ENCODE measurements at regions not wholly inside any gene's neighbourhood (a gene's known extent, or its start where the extent isn't known, plus 50 kb on each side); places are given as distances from the start of the nearest gene placed in this dataset.

DNA sequence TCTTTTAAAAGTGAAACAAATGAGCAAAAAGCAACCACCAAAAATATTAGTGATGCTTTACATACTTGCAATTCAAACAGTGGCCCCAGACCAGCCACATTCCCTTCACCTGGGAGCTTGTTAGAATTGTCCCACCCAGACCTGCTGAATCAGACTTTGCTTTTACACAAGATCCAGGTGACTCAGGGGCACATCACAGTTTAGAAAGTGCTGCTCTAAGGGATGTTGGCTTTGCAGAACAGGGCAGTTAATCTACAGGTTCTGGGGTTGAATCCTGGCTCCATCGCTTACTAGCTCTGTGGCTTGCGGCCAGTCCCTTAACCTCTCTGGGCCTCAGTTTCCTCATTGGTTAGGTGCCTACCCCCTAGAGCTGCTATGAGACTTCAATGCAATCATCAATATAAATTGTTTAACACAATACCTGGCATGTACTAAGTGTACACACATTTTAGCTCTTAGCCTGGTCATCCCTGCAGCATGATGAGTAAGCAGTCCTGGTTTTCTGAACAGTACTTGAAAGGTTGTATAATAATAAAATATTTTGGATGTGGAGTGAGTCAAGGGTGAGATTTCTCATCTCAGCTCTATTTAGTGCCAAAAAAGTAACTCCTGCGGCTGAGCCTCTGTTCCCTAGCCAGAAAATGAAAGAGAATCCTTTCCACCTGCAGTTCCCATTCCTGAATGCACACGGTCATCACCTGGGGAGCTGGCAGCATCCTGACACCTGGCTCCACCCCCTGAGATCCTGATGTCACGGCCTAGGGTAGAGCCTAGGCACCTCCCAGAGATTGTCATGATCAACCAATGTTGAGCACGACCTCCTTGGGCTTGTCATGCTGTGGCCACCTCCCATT lies 162.7 kb downstream of the ANKRD60 start:
- ATAC-seq (ENCODE audit: low read depth) (peak; percentile 91), DNase-seq (ENCODE audit: low spot score) (peak; percentile 87)
- TF ChIP-seq, protein P1, sequence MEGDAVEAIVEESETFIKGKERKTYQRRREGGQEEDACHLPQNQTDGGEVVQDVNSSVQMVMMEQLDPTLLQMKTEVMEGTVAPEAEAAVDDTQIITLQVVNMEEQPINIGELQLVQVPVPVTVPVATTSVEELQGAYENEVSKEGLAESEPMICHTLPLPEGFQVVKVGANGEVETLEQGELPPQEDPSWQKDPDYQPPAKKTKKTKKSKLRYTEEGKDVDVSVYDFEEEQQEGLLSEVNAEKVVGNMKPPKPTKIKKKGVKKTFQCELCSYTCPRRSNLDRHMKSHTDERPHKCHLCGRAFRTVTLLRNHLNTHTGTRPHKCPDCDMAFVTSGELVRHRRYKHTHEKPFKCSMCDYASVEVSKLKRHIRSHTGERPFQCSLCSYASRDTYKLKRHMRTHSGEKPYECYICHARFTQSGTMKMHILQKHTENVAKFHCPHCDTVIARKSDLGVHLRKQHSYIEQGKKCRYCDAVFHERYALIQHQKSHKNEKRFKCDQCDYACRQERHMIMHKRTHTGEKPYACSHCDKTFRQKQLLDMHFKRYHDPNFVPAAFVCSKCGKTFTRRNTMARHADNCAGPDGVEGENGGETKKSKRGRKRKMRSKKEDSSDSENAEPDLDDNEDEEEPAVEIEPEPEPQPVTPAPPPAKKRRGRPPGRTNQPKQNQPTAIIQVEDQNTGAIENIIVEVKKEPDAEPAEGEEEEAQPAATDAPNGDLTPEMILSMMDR (IDR thresholded peaks at IDR 0.05; ENCODE audit: poor library complexity, severe bottlenecking) = no peak
- H3K27ac ChIP-seq (ENCODE audit: poor library complexity, severe bottlenecking) = peak overlapping the region; percentile 57
- peaks cover 1% of the 10 kb centered on the region for H3K9me3 ChIP-seq (ENCODE audit: severe bottlenecking)
- H3K36me3 ChIP-seq (ENCODE audit: low read depth) = no peaks in the 10 kb centered on the region
- H3K27me3 ChIP-seq (ENCODE audit: insufficient read depth, poor library complexity, severe bottlenecking) = no peaks in the 10 kb centered on the region
- no peak overlapping the region for H3K4me3 ChIP-seq (ENCODE audit: severe bottlenecking)
- H3K4me1 ChIP-seq (ENCODE audit: insufficient read depth, poor library complexity, severe bottlenecking) = peaks cover 16% of the 10 kb centered on the region

- DNase-seq (ENCODE audit: low spot score) = peak; percentile 64
- TF ChIP-seq, protein P1 (IDR thresholded peaks at IDR 0.05; ENCODE audit: poor library complexity, severe bottlenecking) = no peak
- ATAC-seq (ENCODE audit: low read depth) = no peak
- Histone ChIP-seq H3K9me3 (ENCODE audit: severe bottlenecking) (peaks cover 3% of the 10 kb centered on the region), H3K27ac (ENCODE audit: poor library complexity, severe bottlenecking) (peak overlapping the region; percentile 57), H3K4me3 (ENCODE audit: severe bottlenecking) (no peak overlapping the region), H3K4me1 (ENCODE audit: insufficient read depth, poor library complexity, severe bottlenecking) (peaks cover 16% of the 10 kb centered on the region), H3K27me3 (ENCODE audit: insufficient read depth, poor library complexity, severe bottlenecking) (no peaks in the 10 kb centered on the region), H3K36me3 (ENCODE audit: low read depth) (no peaks in the 10 kb centered on the region)
Observed at GRCh38 chr20:58064411-58065010, 163.9 kb downstream of the ANKRD60 start.

DNA sequence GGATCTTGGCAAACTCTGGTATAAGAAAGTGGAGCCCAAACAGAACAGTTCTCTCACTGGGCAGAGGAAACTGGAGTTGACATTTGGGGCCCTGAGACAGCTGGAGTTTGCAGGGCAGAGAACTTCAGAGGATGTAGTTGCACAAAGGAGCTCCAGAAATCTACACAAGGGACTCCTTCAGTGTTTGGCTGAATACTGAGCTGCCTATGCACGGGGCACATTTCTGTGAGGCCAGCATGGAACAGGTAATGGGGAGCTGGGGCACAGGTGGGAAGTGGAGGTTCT lies 169.3 kb downstream of the ANKRD60 start:
- Histone ChIP-seq H3K27me3 (ENCODE audit: insufficient read depth, poor library complexity, severe bottlenecking) (no peaks in the 10 kb centered on the region), H3K36me3 (ENCODE audit: low read depth) (no peaks in the 10 kb centered on the region), H3K4me3 (ENCODE audit: severe bottlenecking) (no peak overlapping the region), H3K27ac (ENCODE audit: poor library complexity, severe bottlenecking) (no peak overlapping the region), H3K9me3 (ENCODE audit: severe bottlenecking) (peaks cover 3% of the 10 kb centered on the region), H3K4me1 (ENCODE audit: insufficient read depth, poor library complexity, severe bottlenecking) (no peaks in the 10 kb centered on the region)
- ATAC-seq (ENCODE audit: low read depth) (no peak), DNase-seq (ENCODE audit: low spot score) (no peak)
- TF ChIP-seq, protein P1 (IDR thresholded peaks at IDR 0.05; ENCODE audit: poor library complexity, severe bottlenecking) = no peak

DNA sequence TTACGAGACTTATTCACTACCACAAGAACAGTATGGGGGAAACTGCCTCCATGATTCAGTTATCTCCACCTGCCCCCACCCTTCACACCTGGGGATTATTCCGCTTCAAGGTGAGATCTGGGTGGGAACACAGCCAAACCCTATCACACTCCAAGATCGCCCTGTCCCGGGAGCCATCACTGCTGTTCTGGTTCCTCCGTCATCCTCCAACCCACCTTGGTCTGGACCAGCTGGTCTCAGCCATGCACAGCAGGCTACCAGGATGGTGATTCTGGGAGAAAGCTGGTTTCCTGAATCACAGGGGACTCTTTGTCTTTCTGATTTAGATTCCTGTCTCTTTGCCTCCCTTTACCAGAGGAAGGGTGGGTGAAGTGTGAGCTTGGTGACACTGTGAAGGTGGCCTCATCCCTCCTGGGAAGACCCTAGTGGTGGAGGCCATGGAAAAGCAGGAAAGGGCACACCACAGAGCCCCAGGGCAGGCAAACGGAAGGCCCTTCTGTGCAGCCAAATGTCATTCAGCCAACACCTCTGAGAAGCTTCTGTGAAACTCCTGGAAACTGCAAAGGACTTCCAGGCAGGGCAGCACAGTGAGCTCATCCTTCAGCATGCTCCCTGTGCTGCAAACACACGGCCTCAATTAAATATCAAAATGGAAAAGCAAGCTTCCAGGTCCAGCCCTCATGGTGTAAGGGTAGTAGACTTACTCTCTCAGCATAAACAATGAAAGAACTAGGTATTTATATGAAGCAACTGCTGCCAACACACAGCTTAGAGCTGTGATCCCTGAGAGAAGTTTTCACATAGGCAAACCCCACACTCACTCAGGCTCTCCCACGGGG lies 169.8 kb downstream of the ANKRD60 start:
- DNase-seq (ENCODE audit: low spot score) = no peak
- Histone ChIP-seq H3K36me3 (ENCODE audit: low read depth) (no peaks in the 10 kb centered on the region), H3K4me1 (ENCODE audit: insufficient read depth, poor library complexity, severe bottlenecking) (no peaks in the 10 kb centered on the region), H3K9me3 (ENCODE audit: severe bottlenecking) (peaks cover 3% of the 10 kb centered on the region), H3K27me3 (ENCODE audit: insufficient read depth, poor library complexity, severe bottlenecking) (no peaks in the 10 kb centered on the region), H3K27ac (ENCODE audit: poor library complexity, severe bottlenecking) (no peak overlapping the region), H3K4me3 (ENCODE audit: severe bottlenecking) (no peak overlapping the region)
- TF ChIP-seq, protein P1 (IDR thresholded peaks at IDR 0.05; ENCODE audit: poor library complexity, severe bottlenecking) = no peak
- ATAC-seq (ENCODE audit: low read depth) = no peak

Data from RWPE2 (cell line).